Fibroblast of the aortic adventitia (primary cell): ENCODE measurements at regions not wholly inside any gene's neighbourhood (a gene's known extent, or its start where the extent isn't known, plus 50 kb on each side); places are given as distances from the start of the nearest gene placed in this dataset.
A peak's percentile ranks its signal among the peaks of the same experiment; 100 is the strongest.

Experiments
- DNase-seq: peaks from one replicate; pipeline ENCODE4 v3.0.0-alpha.2; 2010; ENCODE audit warnings: low read depth
- H3K4me3 ChIP-seq: 2 replicates; pipeline ENCODE4 v1.5.1; 2011; ENCODE audit warnings: low read depth, mild to moderate bottlenecking, control low read depth, low read length, moderate library complexity
- TF ChIP-seq, protein P1 (sequence below): IDR thresholded peaks from 2 replicates; pipeline ENCODE4 v1.5.1; 2011; ENCODE audit warnings: mild to moderate bottlenecking, low read length, control low read depth, inconsistent platforms; ENCODE audit not compliant: insufficient read depth

DNA sequence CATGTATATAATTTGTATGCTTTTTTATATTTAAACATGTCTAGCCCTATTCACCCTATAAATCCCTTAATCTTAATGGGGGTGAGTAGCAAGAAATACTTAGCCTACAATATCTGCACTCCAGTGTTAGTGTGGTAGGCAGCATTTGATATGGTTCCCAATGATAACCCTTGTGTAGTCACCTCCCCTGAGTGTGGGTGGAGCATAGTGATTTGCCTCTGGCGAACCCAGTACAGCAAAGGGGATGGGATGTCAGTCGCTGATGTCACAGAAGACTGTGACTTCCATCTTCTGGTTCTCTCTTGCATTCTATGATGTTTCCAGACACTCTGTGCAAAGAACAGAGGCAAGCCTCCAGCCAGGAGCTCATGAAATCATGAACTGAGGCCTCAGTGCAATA, 211.2 kb downstream of the CRPPA start:
- DNase-seq = no peak
- no peak overlapping the region for H3K4me3 ChIP-seq
- TF ChIP-seq, protein P1, sequence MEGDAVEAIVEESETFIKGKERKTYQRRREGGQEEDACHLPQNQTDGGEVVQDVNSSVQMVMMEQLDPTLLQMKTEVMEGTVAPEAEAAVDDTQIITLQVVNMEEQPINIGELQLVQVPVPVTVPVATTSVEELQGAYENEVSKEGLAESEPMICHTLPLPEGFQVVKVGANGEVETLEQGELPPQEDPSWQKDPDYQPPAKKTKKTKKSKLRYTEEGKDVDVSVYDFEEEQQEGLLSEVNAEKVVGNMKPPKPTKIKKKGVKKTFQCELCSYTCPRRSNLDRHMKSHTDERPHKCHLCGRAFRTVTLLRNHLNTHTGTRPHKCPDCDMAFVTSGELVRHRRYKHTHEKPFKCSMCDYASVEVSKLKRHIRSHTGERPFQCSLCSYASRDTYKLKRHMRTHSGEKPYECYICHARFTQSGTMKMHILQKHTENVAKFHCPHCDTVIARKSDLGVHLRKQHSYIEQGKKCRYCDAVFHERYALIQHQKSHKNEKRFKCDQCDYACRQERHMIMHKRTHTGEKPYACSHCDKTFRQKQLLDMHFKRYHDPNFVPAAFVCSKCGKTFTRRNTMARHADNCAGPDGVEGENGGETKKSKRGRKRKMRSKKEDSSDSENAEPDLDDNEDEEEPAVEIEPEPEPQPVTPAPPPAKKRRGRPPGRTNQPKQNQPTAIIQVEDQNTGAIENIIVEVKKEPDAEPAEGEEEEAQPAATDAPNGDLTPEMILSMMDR = no peak

DNA sequence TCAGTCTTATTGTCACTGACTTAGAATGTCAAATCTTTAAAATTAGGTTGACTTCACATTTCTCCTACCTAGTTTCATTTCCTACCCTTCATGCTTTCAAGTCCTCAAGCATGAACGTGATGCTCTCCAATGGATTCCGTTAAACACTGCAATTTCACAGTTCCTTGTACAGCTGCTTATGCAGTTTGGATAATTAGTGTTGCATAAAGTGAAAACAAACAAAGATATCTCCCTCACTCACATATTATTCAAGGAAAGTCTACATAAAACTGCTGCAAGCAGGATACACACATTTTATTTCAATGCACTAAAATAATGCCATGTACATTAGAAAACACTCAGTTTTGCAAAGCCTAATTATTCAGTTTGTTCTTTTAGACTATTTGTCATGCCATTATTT, 214.0 kb downstream of the CRPPA start:
- DNase-seq = no peak
- H3K4me3 ChIP-seq = no peak overlapping the region
- TF ChIP-seq, protein P1 = no peak

DNA sequence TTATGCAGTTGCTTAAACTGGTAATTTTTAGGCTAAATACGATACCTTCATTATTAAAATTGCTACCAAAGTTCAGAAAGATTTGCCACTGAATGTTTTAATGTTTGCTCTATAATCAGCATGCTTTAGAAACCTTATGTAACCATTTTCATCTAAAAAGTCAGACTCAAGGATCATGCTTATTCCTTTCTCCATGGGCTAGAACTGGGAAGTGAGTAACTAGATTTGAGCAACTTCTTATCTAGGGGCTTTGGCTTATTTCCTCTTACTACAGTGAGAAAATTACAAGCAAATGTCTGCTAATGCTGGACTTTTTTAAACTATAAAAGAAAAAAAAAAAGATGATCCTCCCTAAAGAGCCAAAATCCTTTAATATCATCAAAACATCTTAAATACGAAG, 215.9 kb downstream of the CRPPA start:
- no peak overlapping the region for H3K4me3 ChIP-seq
- TF ChIP-seq, protein P1 = no peak
- DNase-seq = peak; percentile 53

DNA sequence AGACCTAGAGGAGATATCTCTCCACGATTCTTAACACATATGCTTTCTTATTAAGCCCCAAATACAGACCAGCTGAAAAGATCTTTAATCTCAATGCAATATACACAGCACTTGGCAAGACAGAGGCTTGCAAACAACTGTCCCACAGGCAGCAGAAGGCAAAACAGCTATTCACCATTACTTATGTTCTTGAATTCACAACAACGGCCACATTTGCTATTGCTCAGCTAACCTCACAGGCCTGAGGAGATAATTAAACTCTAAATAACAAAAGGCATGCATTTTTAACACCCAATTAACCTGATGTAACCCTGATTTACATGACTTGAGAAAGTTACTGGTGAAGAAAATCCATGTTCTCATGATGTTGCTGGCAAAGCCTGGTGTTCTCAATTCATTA, 216.4 kb downstream of the CRPPA start:
- TF ChIP-seq, protein P1 = no peak
- H3K4me3 ChIP-seq = no peak overlapping the region
- no peak for DNase-seq

DNA sequence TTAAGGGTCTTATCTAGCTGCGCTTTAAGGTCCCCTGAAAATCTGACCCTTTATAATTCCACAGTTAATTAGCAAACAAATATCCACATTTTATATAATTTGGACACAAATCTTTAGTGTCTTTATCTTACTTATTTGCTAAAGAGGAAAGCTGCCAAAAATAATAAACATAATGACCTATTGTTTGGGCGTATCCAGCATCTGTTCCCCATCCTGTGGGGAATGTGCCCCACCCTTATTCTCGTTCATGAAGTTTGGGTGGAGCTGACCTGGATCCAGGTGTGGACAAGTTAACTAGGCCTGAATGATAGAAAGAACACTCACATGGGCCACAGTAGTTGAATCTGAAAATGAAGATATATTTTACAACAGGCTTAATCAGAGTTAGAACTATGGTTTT, 218.3 kb downstream of the CRPPA start:
- DNase-seq = no peak
- H3K4me3 ChIP-seq = no peak overlapping the region
- TF ChIP-seq, protein P1 = no peak

DNA sequence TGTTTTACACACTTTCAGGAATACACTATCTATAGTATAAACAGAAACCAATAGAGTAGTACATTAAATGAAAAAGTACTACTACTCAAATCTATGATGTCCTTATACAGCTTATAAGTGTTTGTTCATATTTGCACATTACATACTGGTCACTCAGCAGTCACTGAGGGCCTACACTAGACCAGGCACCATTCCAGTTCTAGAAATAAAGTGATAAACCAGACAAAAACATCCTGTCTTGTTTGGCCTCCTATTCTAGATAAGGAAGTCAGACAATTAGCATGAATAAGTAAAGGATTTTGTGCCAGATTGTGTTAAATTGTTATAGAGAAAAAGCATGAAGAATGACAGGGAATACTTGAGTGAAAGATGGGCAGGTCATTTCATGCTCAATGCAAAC, 219.0 kb downstream of the CRPPA start:
- TF ChIP-seq, protein P1 = no peak
- DNase-seq = peak; percentile 13
- no peak overlapping the region for H3K4me3 ChIP-seq

DNA sequence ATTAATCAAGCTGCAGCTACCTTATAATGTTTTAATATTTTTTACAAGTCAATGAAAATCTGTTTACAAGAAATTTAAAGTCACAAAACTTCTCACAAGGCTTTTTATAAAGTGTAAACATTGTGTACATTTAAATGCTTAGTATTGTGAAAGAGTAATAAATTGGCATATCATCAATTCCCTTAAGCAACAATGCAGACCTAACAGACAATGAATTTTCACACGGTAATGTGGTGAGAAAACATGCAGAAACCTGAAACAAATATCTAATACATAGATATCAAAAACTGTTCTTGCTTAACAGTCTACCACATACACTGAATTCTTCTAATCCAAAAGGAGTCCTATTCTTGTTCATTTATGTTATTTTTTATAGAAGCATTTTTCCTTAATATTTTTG, 220.7 kb downstream of the CRPPA start:
- DNase-seq = no peak
- TF ChIP-seq, protein P1 = no peak
- H3K4me3 ChIP-seq = no peak overlapping the region
